Stimulated activated CD4-positive, alpha-beta T cell treated with anti-CD3 and anti-CD28 coated beads, Interleukin-4, amount 100 ng/mL, for 4 hours (primary cell): ENCODE measurements at regions not wholly inside any gene's neighbourhood (a gene's known extent, or its start where the extent isn't known, plus 50 kb on each side); places are given as distances from the start of the nearest gene placed in this dataset.
A peak's percentile ranks its signal among the peaks of the same experiment; 100 is the strongest.
"Not testable (repeated sequence)": the region's sequence is repeated elsewhere in the genome, so short reads cannot be mapped to it uniquely, and the experiment has no call there.

Source experiments
- DNase-seq, 2 experiments: peaks; one replicate each; pipeline ENCODE4 v3.0.0-alpha.2; 2020

DNA sequence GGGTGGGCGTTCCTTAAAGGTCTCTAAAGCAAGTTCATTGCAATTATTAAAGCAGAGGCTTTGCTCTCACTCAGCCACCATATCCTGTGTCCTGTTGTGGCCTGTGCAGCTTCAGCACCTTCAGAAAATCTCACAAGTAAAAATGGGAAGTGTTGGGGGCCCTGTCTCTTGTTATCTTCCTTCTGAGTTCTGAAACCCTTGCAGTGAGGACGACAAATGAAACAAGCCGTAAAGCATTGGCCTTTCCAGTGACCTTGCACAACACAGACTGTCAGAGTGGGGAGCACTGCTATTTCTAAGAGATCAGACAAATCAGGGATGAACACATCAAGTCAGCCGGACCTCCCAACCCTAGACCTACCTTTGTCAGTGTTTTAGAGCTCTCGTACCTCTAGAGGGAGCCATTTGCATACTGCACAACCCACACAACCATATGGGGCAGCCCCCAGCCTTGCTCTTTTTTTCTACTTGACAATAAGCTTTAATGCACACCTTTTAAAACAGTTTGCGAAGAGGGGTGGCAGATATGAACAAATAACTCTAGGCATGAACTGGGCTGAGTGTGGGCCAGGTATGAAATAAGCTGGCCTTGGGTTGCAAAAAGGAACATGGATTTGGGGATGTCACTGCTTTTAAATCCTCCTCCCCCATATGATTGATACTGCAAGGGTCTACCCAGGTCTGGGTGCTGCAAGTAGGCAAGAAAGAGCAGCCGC, 89.8 kb downstream of the KATNIP start:
- DNase-seq = no peak

- peak in 1 of 2 experiments; percentile 3 for DNase-seq
Measured at GRCh38 chr16:27640277-27640600, 90.3 kb downstream of the KATNIP start.

DNA sequence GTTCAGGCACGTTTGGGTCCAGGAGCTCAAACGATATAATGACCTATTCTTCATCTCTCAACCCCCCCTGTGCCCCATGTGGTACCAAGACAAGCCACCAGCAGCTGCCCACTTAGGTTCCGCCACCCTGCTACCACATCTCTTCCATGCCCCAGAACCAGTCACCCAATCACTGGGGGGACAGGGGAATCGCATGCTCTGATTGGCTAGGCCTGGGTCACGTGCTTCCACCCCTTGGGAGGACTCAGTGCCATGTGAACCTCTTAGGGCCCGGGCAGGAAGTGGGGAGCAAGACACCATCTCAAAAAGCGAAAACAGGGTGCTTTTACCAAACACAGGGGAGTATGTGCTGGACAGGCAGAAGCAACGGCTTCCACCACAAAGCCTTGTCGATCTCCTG, 91.3 kb downstream of the KATNIP start:
- DNase-seq = no peak

DNA sequence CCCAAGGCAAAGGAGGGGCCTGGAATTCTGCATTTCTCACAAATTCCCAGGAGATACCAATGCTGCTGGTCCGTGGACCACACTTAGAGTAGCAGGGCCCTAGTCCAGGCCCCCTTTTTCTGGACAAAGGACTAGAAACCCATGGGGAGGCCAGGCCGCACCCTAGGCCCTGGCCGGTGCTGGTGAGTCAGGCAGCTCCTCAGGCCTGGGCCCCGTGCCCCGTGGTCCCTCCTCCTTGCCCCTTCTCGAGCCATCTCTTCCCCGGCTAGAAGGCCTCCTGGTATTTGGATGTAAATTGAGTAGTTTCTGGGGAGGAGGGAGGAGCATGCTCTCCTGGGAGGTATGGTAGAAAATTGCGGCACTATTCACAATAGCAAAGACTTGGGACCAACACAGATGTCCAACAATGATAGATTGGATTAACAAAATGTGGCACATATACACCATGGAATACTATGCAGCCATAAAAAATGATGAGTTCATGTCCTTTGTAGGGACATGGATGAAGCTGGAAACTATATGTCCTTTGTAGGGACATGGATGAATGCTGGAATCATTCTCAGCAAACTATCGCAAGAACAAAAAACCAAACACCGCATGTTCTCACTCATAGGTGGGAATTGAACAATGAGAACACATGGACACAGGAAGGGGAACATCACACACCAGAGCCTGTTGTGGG, 91.9 kb downstream of the KATNIP start:
- not testable (repeated sequence) for DNase-seq

DNA sequence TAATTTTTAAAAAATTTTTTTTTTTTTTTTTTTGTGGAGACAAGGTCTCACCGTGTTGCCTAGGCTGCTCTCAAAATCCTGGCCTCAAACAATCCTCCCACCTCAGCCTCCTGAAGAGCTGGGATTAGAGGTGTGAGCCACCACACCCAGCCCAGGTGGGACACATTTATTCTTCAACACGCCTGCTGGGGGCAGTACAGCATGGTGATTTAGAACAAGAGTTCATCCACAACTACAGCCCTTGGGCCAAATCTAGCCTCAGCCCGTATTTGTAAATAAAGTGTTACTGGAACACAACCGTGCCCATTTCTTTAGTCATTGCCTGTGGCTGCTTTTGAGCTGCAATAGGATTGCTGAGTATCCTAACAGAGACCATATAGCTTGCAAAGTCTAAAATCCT, 92.8 kb downstream of the KATNIP start:
- DNase-seq = no peak

- no peak for DNase-seq
Measured at GRCh38 chr16:27644165-27644564, 94.2 kb downstream of the KATNIP start.

GRCh38 chr16:27645396-27645795, 95.5 kb downstream of the KATNIP start:
- DNase-seq = no peak

DNA sequence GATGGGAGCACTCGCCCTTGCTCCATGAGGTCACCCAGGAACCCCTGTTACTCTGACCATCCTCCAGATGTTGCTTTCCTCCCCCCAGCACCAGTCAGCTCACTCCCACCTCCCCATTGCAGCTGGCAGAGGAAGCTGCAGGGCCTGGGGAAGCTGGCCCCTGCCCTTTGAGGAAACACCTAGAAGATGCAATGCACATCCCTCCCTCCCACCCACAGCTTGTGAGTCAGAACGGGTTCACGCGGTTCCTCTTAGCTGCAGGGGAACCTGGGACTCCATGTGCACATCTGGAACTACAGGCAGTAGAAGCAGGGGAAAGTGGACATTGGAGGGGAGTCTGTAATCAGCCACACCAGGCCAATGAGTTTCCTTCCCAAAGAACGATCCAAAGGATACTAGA, 96.9 kb downstream of the KATNIP start:
- DNase-seq = no peak

DNA sequence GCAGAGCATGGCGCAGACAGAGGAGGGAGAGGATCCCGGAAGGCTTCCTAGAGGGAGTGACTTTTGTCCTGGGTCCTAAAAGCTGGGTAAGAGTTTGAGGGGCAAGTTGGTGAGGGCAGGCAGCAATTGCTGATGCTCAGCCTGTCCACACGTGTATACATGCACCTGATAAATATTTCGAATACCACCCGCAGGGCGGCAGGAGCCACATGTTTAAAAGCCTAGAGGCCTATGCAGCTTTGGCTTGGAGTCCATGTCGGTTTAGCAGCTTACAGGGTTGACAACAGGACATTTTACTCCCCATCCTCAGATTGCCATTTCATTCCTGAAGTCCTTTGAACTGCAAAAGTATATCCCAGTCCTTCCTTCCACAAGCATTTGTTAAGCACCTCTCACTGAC, 99.1 kb downstream of the KATNIP start:
- no peak for DNase-seq

- DNase-seq = no peak
Measured at GRCh38 chr16:27650073-27650701, 100.2 kb downstream of the KATNIP start.

- no peak for DNase-seq
Measured at GRCh38 chr16:27651301-27651700, 101.4 kb downstream of the KATNIP start.

- no peak for DNase-seq
Measured at GRCh38 chr16:27657811-27658210, 107.9 kb downstream of the KATNIP start.

DNA sequence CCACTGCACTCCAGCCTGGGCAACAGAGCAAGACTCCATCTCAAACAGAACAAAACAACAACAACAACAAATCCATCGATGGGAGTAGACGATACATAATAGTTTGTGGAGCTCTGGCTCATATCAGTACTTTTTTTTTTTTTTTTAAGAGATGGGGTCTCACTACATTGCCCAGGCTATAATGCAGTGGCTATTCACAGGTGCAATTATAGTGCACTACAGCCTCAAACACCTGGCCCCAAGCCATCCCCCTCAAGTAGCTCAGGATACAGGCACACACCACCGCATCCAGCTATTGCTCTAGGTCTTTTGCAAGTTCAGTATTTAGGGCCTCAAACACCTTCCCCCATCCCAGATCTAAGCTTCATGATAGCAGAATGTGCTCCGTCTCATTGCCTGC, 110.6 kb downstream of the KATNIP start:
- DNase-seq = no peak

DNA sequence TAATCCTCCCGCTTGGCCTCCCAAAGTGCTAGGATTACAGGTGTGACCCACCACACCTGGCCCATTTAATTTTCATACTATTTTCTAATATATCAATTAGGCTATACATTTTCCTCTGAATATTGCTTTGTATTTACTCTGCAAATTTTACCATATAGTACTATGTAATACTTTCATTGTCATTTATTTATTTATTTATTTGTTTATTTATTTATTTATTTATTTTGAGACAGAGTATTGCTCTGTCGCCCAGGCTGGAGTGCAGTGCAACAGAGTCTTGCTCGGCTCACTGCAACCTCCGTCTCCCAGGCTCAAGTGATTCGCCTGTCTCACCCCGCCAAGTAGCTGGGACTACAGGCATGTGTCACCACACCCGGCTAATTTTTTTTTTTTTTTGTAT, 113.3 kb downstream of the KATNIP start:
- DNase-seq = not testable (repeated sequence)

DNA sequence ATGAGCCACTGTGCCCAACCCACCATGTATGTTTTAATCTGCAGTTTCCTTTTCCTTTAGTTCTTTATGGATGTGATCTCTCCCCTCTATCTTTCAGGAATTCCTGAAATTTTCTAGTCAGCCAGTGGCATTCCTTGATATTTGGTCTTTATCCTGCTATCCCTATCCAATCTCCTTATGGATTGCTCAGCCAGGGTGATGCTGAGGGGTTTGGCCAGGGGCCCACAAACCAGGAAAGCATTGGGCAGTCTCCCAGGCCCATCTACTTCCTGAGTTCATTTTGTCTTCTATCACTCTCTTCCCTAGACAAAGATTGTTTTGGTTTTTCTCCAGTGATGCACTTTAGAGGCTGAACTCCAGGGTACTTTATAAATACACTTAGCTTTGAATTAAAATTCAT, 115.9 kb downstream of the KATNIP start:
- DNase-seq = no peak

GRCh38 chr16:27670071-27670810, 120.3 kb downstream of the KATNIP start:
- DNase-seq = no peak

DNA sequence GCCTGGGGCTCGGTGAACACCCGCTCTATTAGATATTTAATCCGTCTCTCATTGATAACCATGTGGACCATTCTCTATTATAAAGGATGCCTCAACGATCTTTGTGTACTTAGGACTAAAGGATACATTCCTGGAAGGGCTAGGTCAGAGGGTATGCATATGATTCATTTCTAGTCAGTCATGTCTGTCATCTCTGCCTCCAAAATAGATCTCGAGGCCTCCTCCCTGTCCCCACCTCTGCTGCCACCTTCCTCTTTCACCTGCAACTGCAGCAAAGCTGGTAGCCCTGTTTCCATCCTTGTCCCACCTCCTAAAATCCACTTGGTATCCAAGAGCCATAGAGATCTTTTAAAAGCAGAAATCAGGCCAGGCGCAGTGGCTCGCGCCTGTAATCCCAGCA, 121.5 kb downstream of the KATNIP start:
- no peak for DNase-seq

- DNase-seq = no peak
Measured at GRCh38 chr16:27676839-27677238, 126.9 kb downstream of the KATNIP start.

DNA sequence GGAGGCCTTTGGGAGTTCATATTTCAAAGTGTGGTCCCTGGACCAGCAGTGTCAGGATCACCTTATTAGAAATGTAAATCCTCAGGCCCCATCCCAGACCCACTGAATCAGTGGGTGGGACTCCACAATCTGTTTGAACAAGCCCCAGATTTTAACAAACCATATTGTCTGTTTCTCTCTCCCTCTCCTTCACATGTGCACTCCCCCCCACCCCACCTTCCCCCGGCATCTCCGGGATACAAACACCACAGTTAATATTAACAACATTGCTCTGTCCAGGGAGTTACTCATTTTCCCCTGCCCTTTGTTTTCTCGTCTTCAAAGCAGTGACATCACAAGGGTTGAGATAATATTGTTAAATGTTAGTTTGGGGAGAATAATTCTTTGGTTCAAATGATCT, 127.3 kb downstream of the KATNIP start:
- DNase-seq = no peak

- DNase-seq = no peak
Measured at GRCh38 chr16:27678955-27679354, 129.0 kb downstream of the KATNIP start.

DNA sequence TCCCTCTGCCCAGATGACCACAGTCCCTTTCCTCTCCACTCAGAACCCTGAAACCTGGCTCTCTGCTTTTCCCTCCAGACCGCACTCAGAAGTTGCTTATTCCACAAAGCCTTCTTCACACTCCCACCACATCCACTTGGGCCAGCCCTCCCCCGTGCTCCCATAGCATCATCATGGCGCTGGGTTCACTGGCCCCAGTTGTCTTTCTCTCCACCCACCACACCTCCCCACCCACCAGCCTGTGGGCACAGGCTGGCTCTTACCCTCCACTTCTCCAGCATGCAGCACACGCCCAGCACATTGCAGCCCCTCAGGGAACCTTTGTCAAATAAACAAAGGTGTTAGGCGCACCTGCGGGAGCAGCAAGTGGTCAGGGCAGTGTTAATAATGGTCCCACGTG, 130.0 kb downstream of the KATNIP start:
- no peak for DNase-seq

- no peak for DNase-seq
Measured at GRCh38 chr16:27681681-27682080, 131.7 kb downstream of the KATNIP start.

DNA sequence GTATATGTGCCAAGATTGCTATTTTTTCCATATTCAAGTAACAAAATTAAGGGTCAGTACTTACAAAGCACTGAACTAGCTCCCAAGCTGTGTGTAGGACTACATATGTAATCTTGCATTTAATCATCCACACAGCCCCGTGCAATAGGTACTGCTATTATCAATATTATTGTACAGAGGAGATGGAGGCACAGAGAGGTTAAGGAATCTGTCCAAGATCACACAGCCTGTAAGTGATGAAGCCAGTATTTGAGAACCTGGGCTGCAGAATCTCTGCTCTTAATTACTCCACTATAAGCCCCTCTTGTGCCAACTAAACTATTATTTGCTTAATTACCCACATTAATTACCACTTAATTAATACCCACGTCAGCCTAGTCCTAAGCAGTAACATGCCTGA, 134.1 kb downstream of the KATNIP start:
- DNase-seq = no peak

DNA sequence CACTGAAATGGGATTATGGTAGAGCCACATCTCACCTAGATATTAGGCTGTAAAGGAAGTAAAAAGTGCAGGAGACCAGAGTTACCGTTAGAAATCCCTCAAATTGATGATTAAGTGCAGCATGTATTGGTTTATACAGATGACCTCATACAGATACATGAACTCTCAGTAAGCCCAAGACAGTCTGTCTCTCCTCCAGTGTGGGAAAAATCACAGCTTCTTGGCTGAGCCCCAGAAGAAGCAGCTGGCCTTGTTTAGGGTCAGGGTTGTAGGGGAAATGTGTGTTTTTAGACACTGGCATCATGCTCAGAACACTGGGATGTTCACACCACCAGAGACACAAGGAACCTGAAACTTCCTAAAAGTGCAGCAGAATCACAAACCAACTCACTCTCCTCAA, 135.9 kb downstream of the KATNIP start:
- DNase-seq = no peak
